Thymus (tissue), 11 donors: ENCODE measurements at regions not wholly inside any gene's neighbourhood (a gene's known extent, or its start where the extent isn't known, plus 50 kb on each side); places are given as distances from the start of the nearest gene placed in this dataset.

Experiments
- DNase-seq, 9 donors: peaks; one replicate each; pipeline ENCODE4 v3.0.0-alpha.2; 2013; ENCODE audit warnings: low spot score in 9 of 9, low read depth in 6 of 9, missing footprints in 1 of 9
- H3K27ac ChIP-seq, 2 donors: one replicate each; pipeline ENCODE4 v1.5.1; 2013; ENCODE audit warnings: control low read depth in 1 of 2, low read depth in 1 of 2, low read length in 1 of 2, mild to moderate bottlenecking in 1 of 2, moderate library complexity in 1 of 2
- H3K27me3 ChIP-seq, 2 donors: one replicate each; pipeline ENCODE4 v1.5.1; 2013; ENCODE audit warnings: low read length in 1 of 2; ENCODE audit not compliant: control insufficient read depth in 2 of 2, insufficient read depth in 1 of 2
- H3K36me3 ChIP-seq, 2 donors: one replicate each; pipeline ENCODE4 v1.5.1; 2013; ENCODE audit warnings: low read length in 1 of 2, mild to moderate bottlenecking in 1 of 2, moderate library complexity in 1 of 2; ENCODE audit not compliant: control insufficient read depth in 2 of 2, insufficient read depth in 2 of 2
- H3K4me1 ChIP-seq, 2 donors: one replicate each; pipeline ENCODE4 v1.5.1; 2013; ENCODE audit warnings: low read length in 2 of 2; ENCODE audit not compliant: control insufficient read depth in 2 of 2, insufficient read depth in 2 of 2
- H3K4me3 ChIP-seq, 2 donors: one replicate each; pipeline ENCODE4 v1.5.1; 2013; ENCODE audit warnings: low read length in 2 of 2, control low read depth in 1 of 2, mild to moderate bottlenecking in 1 of 2
- H3K9me3 ChIP-seq, 2 donors: one replicate each; pipeline ENCODE4 v1.5.1; 2013; ENCODE audit warnings: low read length in 1 of 2, mild to moderate bottlenecking in 1 of 2; ENCODE audit not compliant: control insufficient read depth in 2 of 2, insufficient read depth in 1 of 2
- WGBS: extraction: QIAGEN DNeasy Blood & Tissue Kit; methylation state at CpG from one replicate; pipeline ENCODE4 v1.1.7; 2013; 5-methylcytosine and 5-hydroxymethylcytosine counted together
- donor health status: healthy.

DNA sequence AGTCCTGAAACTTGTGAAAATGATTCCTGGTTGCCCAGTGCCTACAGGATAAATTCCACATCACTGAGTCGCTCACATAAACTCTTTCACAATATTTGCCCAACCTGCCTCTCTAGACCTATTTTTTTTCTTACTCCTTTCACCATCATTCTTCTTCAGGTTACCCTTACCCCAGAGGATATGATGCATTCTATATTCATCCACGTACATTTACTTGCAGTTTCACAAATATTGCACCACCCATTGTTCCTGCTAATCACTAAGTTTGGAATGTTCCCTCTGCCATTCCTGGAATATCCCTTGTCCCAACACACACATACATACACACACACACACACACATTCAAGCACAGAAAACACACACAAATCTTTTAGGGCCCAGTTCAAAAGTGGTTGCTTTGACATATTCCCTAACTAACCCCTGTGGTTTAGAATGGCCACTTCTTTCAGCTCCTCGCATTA, 379.5 kb downstream of the ETS1 start:
- WGBS = 96% methylated on average over 3 of the region's 3 CpGs
- Histone ChIP-seq H3K4me3 (no peak overlapping the region), H3K9me3 (no peaks in the 10 kb centered on the region), H3K27ac (no peak overlapping the region), H3K27me3 (no peaks in the 10 kb centered on the region), H3K4me1 (no peaks in the 10 kb centered on the region), H3K36me3 (no peaks in the 10 kb centered on the region)
- DNase-seq = no peak

DNA sequence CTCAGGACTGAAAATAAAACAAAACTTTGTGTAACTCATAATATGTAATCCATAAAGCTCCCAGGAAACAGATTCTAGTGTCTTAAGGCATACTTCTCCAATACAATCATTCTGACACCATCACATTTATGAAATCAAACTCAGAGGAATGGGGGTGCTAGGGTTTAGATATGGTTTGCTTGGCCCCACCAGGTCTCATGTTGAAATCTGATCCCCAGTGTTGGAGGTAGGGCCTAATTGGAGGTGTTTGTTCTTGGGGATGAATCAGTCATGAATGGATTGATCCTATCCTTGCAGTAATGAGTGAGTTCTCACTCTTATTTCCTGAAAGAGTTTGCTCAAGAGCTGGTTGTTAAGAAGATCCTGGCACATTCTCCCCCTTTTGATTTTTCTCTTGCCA, 380.9 kb downstream of the ETS1 start:
- H3K9me3 ChIP-seq = no peaks in the 10 kb centered on the region
- DNase-seq = no peak
- H3K4me3 ChIP-seq = no peak overlapping the region
- no peaks in the 10 kb centered on the region for H3K36me3 ChIP-seq
- H3K4me1 ChIP-seq = no peaks in the 10 kb centered on the region
- no peaks in the 10 kb centered on the region for H3K27me3 ChIP-seq
- no peak overlapping the region for H3K27ac ChIP-seq

DNA sequence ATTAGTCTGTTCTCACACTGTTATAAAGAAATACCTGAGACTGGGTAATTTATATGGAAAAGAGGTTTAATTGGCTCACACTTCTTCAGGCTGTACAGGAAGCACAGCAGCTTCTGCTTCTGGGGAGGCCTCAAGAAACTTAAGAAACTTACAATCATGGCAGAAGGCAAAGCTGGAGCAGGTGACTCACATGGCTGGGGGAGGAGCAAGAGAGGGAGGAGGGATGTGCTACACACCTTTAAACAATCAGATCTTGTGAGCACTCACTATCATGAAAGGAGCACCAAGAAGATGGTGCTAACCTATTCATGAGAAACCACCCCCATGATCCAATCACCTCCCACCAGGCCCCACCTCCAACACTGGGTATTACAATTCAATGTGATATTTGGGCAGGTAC, 381.6 kb downstream of the ETS1 start:
- H3K9me3 ChIP-seq = no peaks in the 10 kb centered on the region

DNA sequence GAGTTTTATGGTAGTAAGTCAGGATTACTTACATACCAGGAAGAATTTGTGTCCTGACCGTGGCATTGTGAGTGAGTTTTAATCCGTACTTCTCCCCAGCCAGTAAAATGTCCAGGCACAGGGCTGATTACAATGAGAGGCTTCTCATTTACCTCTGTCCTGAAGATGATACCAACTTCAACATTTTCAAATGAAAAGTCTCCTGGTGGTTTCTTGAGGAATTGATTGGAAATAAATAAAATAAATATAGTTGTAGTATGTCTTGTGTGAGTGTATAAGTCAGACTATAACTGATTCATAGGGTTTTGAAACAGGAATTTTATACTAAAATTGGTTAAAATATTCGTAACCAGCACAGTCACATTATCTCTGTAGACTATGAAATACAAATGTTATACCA, 382.5 kb downstream of the ETS1 start:
- DNase-seq = no peak
- Histone ChIP-seq H3K36me3 (no peaks in the 10 kb centered on the region), H3K4me3 (no peak overlapping the region), H3K27me3 (no peaks in the 10 kb centered on the region), H3K4me1 (no peaks in the 10 kb centered on the region), H3K27ac (no peak overlapping the region), H3K9me3 (no peaks in the 10 kb centered on the region)
- WGBS = 96% methylated on average over 3 of the region's 3 CpGs

More for the DNA sequence above, 381.6 kb downstream of the ETS1 start:
- no peaks in the 10 kb centered on the region for H3K4me1 ChIP-seq
- DNase-seq = no peak
- no peak overlapping the region for H3K27ac ChIP-seq
- H3K4me3 ChIP-seq = no peak overlapping the region
- no peaks in the 10 kb centered on the region for H3K27me3 ChIP-seq
- H3K36me3 ChIP-seq = no peaks in the 10 kb centered on the region

DNA sequence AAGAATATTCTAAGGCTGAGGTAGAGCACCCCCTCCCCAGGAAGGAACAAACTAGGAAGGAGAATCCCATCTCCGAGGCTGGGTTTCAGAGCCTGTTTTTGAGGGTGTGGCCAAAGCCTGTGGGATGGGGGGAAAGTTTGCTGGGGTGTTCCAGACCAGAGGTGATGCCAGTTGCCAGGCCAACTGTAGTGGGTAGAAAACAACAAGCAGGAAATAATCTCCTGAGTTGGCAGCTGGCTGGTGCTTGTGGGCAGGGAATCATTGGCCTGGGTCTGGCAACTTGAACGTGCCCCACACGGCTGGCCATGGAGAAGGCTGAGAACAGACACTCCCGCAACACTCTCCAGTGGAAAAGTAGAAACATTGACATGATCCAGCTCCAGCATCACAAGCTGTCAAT, 385.6 kb downstream of the ETS1 start:
- Histone ChIP-seq H3K27ac (no peak overlapping the region), H3K4me1 (no peaks in the 10 kb centered on the region), H3K9me3 (no peaks in the 10 kb centered on the region), H3K27me3 (no peaks in the 10 kb centered on the region), H3K4me3 (no peak overlapping the region), H3K36me3 (no peaks in the 10 kb centered on the region)
- WGBS = 70% methylated on average over 4 of the region's 4 CpGs
- no peak for DNase-seq

DNA sequence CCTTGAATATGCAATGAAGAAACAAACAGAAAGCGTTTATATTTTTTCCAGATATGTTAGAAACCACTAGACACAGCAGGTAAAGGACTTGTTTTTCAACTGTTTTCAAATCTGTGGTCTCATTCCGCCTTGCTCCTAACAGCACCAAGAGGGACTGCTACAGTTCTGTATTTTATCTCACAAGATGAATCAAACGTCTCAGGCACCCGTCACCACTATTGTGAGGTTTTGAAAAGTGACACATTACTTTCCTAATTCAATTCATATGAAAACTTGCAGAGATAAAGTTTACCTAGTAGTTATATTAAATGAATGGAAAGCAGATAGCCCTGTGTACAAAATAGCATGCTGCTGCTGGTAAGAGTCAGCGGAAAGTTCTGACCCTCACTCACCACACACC, 386.3 kb downstream of the ETS1 start:
- H3K27ac ChIP-seq = no peak overlapping the region
- WGBS = 94% methylated on average over 5 of the region's 5 CpGs

DNA sequence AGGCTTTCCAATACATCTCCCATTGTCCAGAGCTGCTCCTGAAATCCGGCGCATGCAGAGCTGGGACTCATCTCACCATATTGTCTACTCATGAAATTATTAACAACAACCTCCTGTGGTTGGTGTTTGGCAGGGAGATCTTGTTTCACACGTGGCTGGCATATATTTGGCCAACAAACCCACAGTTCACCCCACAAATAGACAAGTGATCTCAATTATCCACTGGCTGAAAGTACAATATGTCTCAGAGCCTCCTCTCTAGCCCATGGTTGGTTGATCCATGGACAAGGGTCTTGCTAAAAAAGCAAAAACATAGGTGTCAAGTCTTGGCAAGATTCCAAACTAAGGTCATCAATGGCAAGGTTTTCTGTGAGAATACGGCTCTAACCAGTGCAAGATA, 386.9 kb downstream of the ETS1 start:
- Histone ChIP-seq H3K4me3 (no peak overlapping the region), H3K27me3 (no peaks in the 10 kb centered on the region), H3K36me3 (no peaks in the 10 kb centered on the region), H3K27ac (no peak overlapping the region), H3K4me1 (peaks cover 0 to under 1% of the 10 kb centered on the region in 2 donors), H3K9me3 (no peaks in the 10 kb centered on the region)
- no peak for DNase-seq
- WGBS = 93% methylated on average over 4 of the region's 4 CpGs

More for the DNA sequence above, 386.3 kb downstream of the ETS1 start:
- no peak for DNase-seq
- no peaks in the 10 kb centered on the region for H3K27me3 ChIP-seq
- no peaks in the 10 kb centered on the region for H3K36me3 ChIP-seq
- H3K9me3 ChIP-seq = no peaks in the 10 kb centered on the region
- no peaks in the 10 kb centered on the region for H3K4me1 ChIP-seq
- no peak overlapping the region for H3K4me3 ChIP-seq

DNA sequence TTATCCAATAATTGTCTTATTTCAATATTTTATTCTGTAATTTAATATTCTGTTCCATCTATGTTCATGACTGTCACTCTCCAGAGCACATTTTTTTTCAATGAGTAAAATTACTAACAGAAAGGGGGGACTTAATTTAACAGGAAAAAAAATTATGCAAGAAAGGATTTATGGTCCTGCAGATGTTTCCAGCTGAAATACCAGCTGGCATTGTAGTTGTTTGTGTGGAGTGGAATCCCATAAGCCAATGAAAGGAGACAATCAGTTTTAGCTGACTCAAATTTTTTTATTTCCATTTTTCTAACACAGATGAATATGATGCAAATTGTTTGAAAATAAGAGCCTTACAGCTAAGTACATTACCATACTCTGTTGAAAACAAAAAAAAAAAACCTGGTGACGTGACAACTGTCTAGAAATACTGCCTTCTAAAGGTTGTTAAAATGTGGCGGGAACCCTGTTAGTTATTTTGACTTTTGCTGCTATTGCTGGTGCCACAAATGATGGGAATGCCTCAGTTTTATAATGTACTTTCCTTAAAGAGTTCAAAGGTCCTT, 389.1 kb downstream of the ETS1 start:
- Histone ChIP-seq H3K36me3 (no peaks in the 10 kb centered on the region), H3K4me1 (peaks cover 5 to 14% of the 10 kb centered on the region in 2 donors), H3K4me3 (no peak overlapping the region), H3K9me3 (no peaks in the 10 kb centered on the region), H3K27me3 (no peaks in the 10 kb centered on the region), H3K27ac (no peak overlapping the region)
- WGBS = 97% methylated on average over 2 of the region's 2 CpGs
- no peak for DNase-seq

DNA sequence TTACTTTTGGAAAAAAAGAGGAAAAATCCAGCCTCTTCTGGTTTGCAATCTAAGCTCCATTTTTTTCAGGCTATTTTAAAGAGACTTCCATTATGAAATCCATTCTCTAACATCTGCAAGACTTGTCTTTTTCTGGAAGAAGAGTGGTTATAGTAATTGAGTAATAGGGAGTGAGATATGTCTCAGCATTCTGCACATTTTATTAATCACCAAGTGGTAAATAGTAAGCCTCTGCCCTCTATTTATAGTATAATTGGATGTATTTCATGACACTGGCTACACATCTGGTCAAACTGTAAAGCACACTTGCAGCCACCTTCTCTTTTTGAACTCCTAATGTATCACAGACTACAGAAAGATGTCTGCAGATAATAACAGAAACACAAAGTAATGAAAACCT, 391.1 kb downstream of the ETS1 start:
- Histone ChIP-seq H3K9me3 (no peaks in the 10 kb centered on the region), H3K4me1 (peaks cover 5 to 14% of the 10 kb centered on the region in 2 donors), H3K36me3 (no peaks in the 10 kb centered on the region), H3K27ac (no peak overlapping the region), H3K27me3 (no peaks in the 10 kb centered on the region), H3K4me3 (no peak overlapping the region)
- no peak for DNase-seq

DNA sequence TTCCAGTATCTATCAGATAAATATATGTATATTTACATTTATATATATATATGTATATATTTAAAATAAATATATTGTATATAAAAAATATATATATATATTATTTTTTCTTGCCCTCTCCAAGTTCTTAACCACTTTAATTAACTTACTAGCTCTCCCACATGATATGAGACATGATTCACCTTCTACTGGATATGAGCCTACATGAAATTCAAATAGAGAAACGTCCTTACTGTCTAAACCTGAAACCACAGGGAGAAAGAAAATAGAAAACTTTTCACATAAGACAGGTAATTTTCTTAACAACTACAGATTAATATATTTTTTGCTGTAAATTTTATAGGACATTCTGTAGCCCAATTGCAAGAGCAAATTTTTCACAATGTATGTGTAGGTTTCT, 391.6 kb downstream of the ETS1 start:
- Histone ChIP-seq H3K4me1 (peaks cover 5 to 14% of the 10 kb centered on the region in 2 donors), H3K4me3 (no peak overlapping the region), H3K36me3 (no peaks in the 10 kb centered on the region), H3K27me3 (no peaks in the 10 kb centered on the region), H3K27ac (no peak overlapping the region), H3K9me3 (no peaks in the 10 kb centered on the region)
- 18% methylated on average over 1 of the region's 1 CpG for WGBS
- DNase-seq = no peak
